Calu3 (cell line): ENCODE measurements at regions not wholly inside any gene's neighbourhood (a gene's known extent, or its start where the extent isn't known, plus 50 kb on each side); places are given as distances from the start of the nearest gene placed in this dataset.

Source experiments
- BruUV-seq: library from RNA; stranded (reverse); fragments of 400-500 nt; replicated peaks from 2 replicates; lab custom pipeline; 2021; lab: Mats Ljungman, UMichigan
- CTCF ChIA-PET: fragments of 300-600 bp; sonication (Branson Sonifier 250); formaldehyde crosslinking; loops from one replicate; lab custom pipeline; 2022; ENCODE audit warnings: antibody characterized with exemption; lab: Charles Lee
- DNase-seq: peaks from one replicate; pipeline ENCODE4 v3.0.0; 2022
- H3K27ac Mint-ChIP-seq: one replicate; pipeline ENCODE4 v1.8.0; 2022; ENCODE audit warnings: mixed read lengths; ENCODE audit not compliant: unreplicated experiment
- H3K27me3 Mint-ChIP-seq: one replicate; pipeline ENCODE4 v1.8.0; 2022; ENCODE audit warnings: mixed read lengths; ENCODE audit not compliant: unreplicated experiment
- H3K36me3 Mint-ChIP-seq: one replicate; pipeline ENCODE4 v1.8.0; 2022; ENCODE audit warnings: mild to moderate bottlenecking, moderate library complexity, mixed read lengths; ENCODE audit not compliant: insufficient read depth, unreplicated experiment
- H3K4me1 Mint-ChIP-seq: one replicate; pipeline ENCODE4 v1.8.0; 2022; ENCODE audit warnings: mild to moderate bottlenecking, low read depth, mixed read lengths; ENCODE audit not compliant: unreplicated experiment
- H3K4me3 Mint-ChIP-seq: one replicate; pipeline ENCODE4 v1.8.0; 2022; ENCODE audit warnings: mild to moderate bottlenecking, low read depth, moderate library complexity, mixed read lengths; ENCODE audit not compliant: unreplicated experiment
- H3K9me3 Mint-ChIP-seq: one replicate; pipeline ENCODE4 v1.8.0; 2022; ENCODE audit warnings: low read depth, mixed read lengths; ENCODE audit not compliant: unreplicated experiment
- CTCF ChIP-seq: fragments of 200-600 bp; IDR thresholded peaks from one replicate; pipeline ENCODE4 v1.8.0; 2022; ENCODE audit warnings: antibody characterized with exemption; ENCODE audit not compliant: unreplicated experiment
- intact Hi-C: fragments of 100-400 bp; cut with micrococcal nuclease; formaldehyde crosslinking; loops from one replicate; pipeline ENCODE4 v1.10.0; 2022; ENCODE audit not compliant: unreplicated experiment

GRCh38 chr1:112272101-112272772, 123.8 kb upstream of the CTTNBP2NL start:
- no peaks in the 10 kb centered on the region for H3K4me1 Mint-ChIP-seq
- peaks cover 70% of the 10 kb centered on the region for H3K27me3 Mint-ChIP-seq
- H3K27ac Mint-ChIP-seq = no peak overlapping the region
- no peak overlapping the region for H3K4me3 Mint-ChIP-seq
- CTCF ChIA-PET = no interaction called here
- no peak for DNase-seq
- intact Hi-C loops = no loop called here
- H3K9me3 Mint-ChIP-seq = no peaks in the 10 kb centered on the region
- H3K36me3 Mint-ChIP-seq = no peaks in the 10 kb centered on the region
- no TSS peak for BruUV-seq
- TF ChIP-seq CTCF = no peak

GRCh38 chr1:112284796-112285195, 111.2 kb upstream of the CTTNBP2NL start:
- H3K4me3 Mint-ChIP-seq = no peak overlapping the region
- H3K36me3 Mint-ChIP-seq = no peaks in the 10 kb centered on the region
- intact Hi-C loops = no loop called here
- no peaks in the 10 kb centered on the region for H3K4me1 Mint-ChIP-seq
- DNase-seq = no peak
- BruUV-seq = no TSS peak
- no peak for TF ChIP-seq CTCF
- peaks cover 64% of the 10 kb centered on the region for H3K27me3 Mint-ChIP-seq
- no peaks in the 10 kb centered on the region for H3K9me3 Mint-ChIP-seq
- no peak overlapping the region for H3K27ac Mint-ChIP-seq
- CTCF ChIA-PET = no interaction called here

- Mint-ChIP-seq H3K4me1 (no peaks in the 10 kb centered on the region), H3K4me3 (no peak overlapping the region), H3K27ac (no peak overlapping the region), H3K36me3 (no peaks in the 10 kb centered on the region), H3K9me3 (no peaks in the 10 kb centered on the region), H3K27me3 (peaks cover 69% of the 10 kb centered on the region)
- intact Hi-C loops = no loop called here
- no peak for DNase-seq
- BruUV-seq = no TSS peak
- CTCF ChIA-PET = no interaction called here
- TF ChIP-seq CTCF = no peak
Observed at GRCh38 chr1:112285316-112285715, 110.7 kb upstream of the CTTNBP2NL start.

GRCh38 chr1:112285746-112286145, 110.3 kb upstream of the CTTNBP2NL start:
- intact Hi-C loops = no loop called here
- H3K9me3 Mint-ChIP-seq = no peaks in the 10 kb centered on the region
- peaks cover 73% of the 10 kb centered on the region for H3K27me3 Mint-ChIP-seq
- CTCF ChIA-PET = no interaction called here
- TF ChIP-seq CTCF = no peak
- H3K4me3 Mint-ChIP-seq = no peak overlapping the region
- BruUV-seq = no TSS peak
- H3K27ac Mint-ChIP-seq = no peak overlapping the region
- no peak for DNase-seq
- no peaks in the 10 kb centered on the region for H3K4me1 Mint-ChIP-seq
- no peaks in the 10 kb centered on the region for H3K36me3 Mint-ChIP-seq
